H1 (cell line): ENCODE measurements at regions not wholly inside any gene's neighbourhood (a gene's known extent, or its start where the extent isn't known, plus 50 kb on each side); places are given as distances from the start of the nearest gene placed in this dataset.

Experiments used
- CTCF ChIA-PET: fragments of 300-600 bp; sonication (Branson Sonifier 250); formaldehyde crosslinking; loops from one replicate; lab custom pipeline; 2021; ENCODE audit not compliant: partially characterized antibody; lab: Charles Lee
- POLR2A ChIA-PET: fragments of 300-600 bp; sonication (Branson Sonifier 250); formaldehyde crosslinking; loops from one replicate; lab custom pipeline; 2021; ENCODE audit warnings: inconsistent platforms; ENCODE audit not compliant: partially characterized antibody; lab: Charles Lee
- DNase-seq, 2 experiments: peaks; one replicate each; pipeline versions ENCODE4 v3.0.0 to v3.0.0-alpha.2; 2010 to 2022; ENCODE audit warnings: low spot score in 2 of 2, low read depth in 1 of 2, mixed read lengths in 1 of 2
- FAIRE-seq: peaks from 2 replicates; lab custom pipeline; 2011; peaks lifted over from hg19 to GRCh38; lab: Jason Lieb, UNC
- H2AFZ ChIP-seq: 2 replicates; pipeline ENCODE4 v1.8.1; 2012; ENCODE audit warnings: low read length, inconsistent platforms
- H2AK5ac ChIP-seq: 2 replicates; pipeline ENCODE4 v1.6.1; 2013; ENCODE audit warnings: low read depth, low read length
- H2BK120ac ChIP-seq: replicated peaks from 2 replicates; pipeline ENCODE3; 2013; ENCODE audit warnings: low read depth, low read length, inconsistent platforms
- H2BK12ac ChIP-seq: 2 replicates; pipeline ENCODE4 v1.6.1; 2013; ENCODE audit warnings: low read depth, low read length
- H2BK15ac ChIP-seq: 2 replicates; pipeline ENCODE4 v1.6.1; 2013; ENCODE audit warnings: low read length
- H2BK20ac ChIP-seq: 2 replicates; pipeline ENCODE4 v1.6.1; 2013; ENCODE audit warnings: low read length
- H2BK5ac ChIP-seq: 2 replicates; pipeline ENCODE4 v1.6.1; 2013; ENCODE audit warnings: low read depth, low read length
- H3K14ac ChIP-seq: 2 replicates; pipeline ENCODE4 v1.6.1; 2013; ENCODE audit warnings: inconsistent platforms; ENCODE audit not compliant: insufficient read length
- H3K18ac ChIP-seq: 2 replicates; pipeline ENCODE4 v1.6.1; 2013; ENCODE audit warnings: low read length; ENCODE audit errors: extremely low read depth
- H3K23ac ChIP-seq: 2 replicates; pipeline ENCODE4 v1.6.1; 2013; ENCODE audit warnings: inconsistent platforms; ENCODE audit not compliant: insufficient read length
- H3K23me2 ChIP-seq: 2 replicates; pipeline ENCODE4 v1.6.1; 2013; ENCODE audit warnings: low read depth, low read length
- H3K27ac ChIP-seq: 2 replicates; pipeline ENCODE4 v1.6.1; 2011; ENCODE audit warnings: low read depth, low read length, inconsistent platforms
- H3K27me3 ChIP-seq, 4 experiments: replicated peaks in 1 of 4; 1 replicate in 1 of 4; 2 replicates in 3 of 4; pipeline versions ENCODE4 v1.6.1 to v1.8.1; 2011 to 2013; ENCODE audit warnings: low read length in 3 of 4, mild to moderate bottlenecking in 3 of 4, inconsistent platforms in 2 of 4, mixed read lengths in 2 of 4, moderate library complexity in 1 of 4; ENCODE audit not compliant: control insufficient read depth in 3 of 4, insufficient read depth in 3 of 4; ENCODE audit errors: extremely low read depth in 1 of 4
- H3K36me3 ChIP-seq, 4 experiments: 2 replicates each; pipeline versions ENCODE4 v1.6.1 to v1.8.1; 2011 to 2013; ENCODE audit warnings: mild to moderate bottlenecking in 4 of 4, low read length in 3 of 4, moderate library complexity in 2 of 4, control low read depth in 1 of 4, inconsistent platforms in 1 of 4; ENCODE audit not compliant: insufficient read depth in 4 of 4, control insufficient read depth in 2 of 4
- H3K4ac ChIP-seq: replicated peaks from 2 replicates; pipeline ENCODE3; 2013; ENCODE audit warnings: low read length, low read depth, mixed read lengths, inconsistent platforms; ENCODE audit not compliant: insufficient read length
- H3K4me1 ChIP-seq, 4 experiments: replicated peaks in 1 of 4; 1 replicate in 1 of 4; 2 replicates in 3 of 4; pipeline versions ENCODE4 v1.6.1 to v1.8.1; 2011 to 2013; ENCODE audit warnings: low read length in 3 of 4, inconsistent platforms in 2 of 4, mixed read lengths in 1 of 4; ENCODE audit not compliant: insufficient read depth in 4 of 4, control insufficient read depth in 3 of 4
- H3K4me2 ChIP-seq, 2 experiments: 2 replicates each; pipeline versions ENCODE4 v1.6.1 to v1.8.1; 2011 to 2013; ENCODE audit warnings: low read depth in 2 of 2, low read length in 2 of 2, control low read depth in 1 of 2, inconsistent platforms in 1 of 2, mild to moderate bottlenecking in 1 of 2; ENCODE audit not compliant: insufficient read depth in 1 of 2
- H3K4me3 ChIP-seq, 4 experiments: fragments of 200-600, 300-600 bp in 1 of 4; sonication (generic), shearing (Covaris generic), sonication (Bioruptor Twin) in 1 of 4; 2 replicates each; pipeline versions ENCODE4 v1.5.1 to v1.8.1; 2011 to 2016; ENCODE audit warnings: low read length in 4 of 4, low read depth in 3 of 4, control low read depth in 2 of 4, inconsistent platforms in 2 of 4, mild to moderate bottlenecking in 2 of 4, mixed read lengths in 1 of 4, moderate library complexity in 1 of 4; ENCODE audit not compliant: insufficient read depth in 2 of 4; ENCODE audit errors: extremely low read depth in 1 of 4
- H3K56ac ChIP-seq: replicated peaks from 2 replicates; pipeline ENCODE3; 2013; ENCODE audit warnings: low read depth, mild to moderate bottlenecking, mixed read lengths, low read length, inconsistent platforms; ENCODE audit not compliant: insufficient read length
- H3K79me1 ChIP-seq: 2 replicates; pipeline ENCODE4 v1.6.1; 2013; ENCODE audit warnings: low read depth, low read length, control low read depth
- H3K79me2 ChIP-seq, 2 experiments: 2 replicates each; pipeline versions ENCODE4 v1.6.1 to v1.8.1; 2012 to 2013; ENCODE audit warnings: low read length in 2 of 2, mild to moderate bottlenecking in 2 of 2, inconsistent platforms in 1 of 2; ENCODE audit not compliant: insufficient read depth in 2 of 2, control insufficient read depth in 1 of 2
- H3K9ac ChIP-seq, 4 experiments: replicated peaks in 1 of 4; 1 replicate in 1 of 4; 2 replicates in 3 of 4; pipeline versions ENCODE4 v1.6.1 to v1.8.1; 2011 to 2013; ENCODE audit warnings: low read depth in 3 of 4, low read length in 3 of 4, control low read depth in 2 of 4, mild to moderate bottlenecking in 2 of 4, moderate library complexity in 2 of 4, inconsistent platforms in 1 of 4; ENCODE audit errors: extremely low read depth in 1 of 4
- H3K9me3 ChIP-seq, 2 experiments: 2 replicates each; pipeline versions ENCODE4 v1.6.1 to v1.8.1; 2012 to 2013; ENCODE audit warnings: mild to moderate bottlenecking in 2 of 2, moderate library complexity in 2 of 2, control low read depth in 1 of 2, inconsistent platforms in 1 of 2, low read depth in 1 of 2, low read length in 1 of 2, mixed read lengths in 1 of 2; ENCODE audit not compliant: insufficient read depth in 2 of 2
- H4K20me1 ChIP-seq, 2 experiments: replicated peaks in 1 of 2; 2 replicates each; pipeline versions ENCODE3 to v1.8.1; 2011 to 2013; ENCODE audit warnings: inconsistent platforms in 2 of 2, low read length in 2 of 2, mild to moderate bottlenecking in 1 of 2; ENCODE audit not compliant: insufficient read depth in 2 of 2, control insufficient read depth in 1 of 2
- H4K5ac ChIP-seq: 2 replicates; pipeline ENCODE4 v1.6.1; 2013; ENCODE audit warnings: low read length, low read depth, mixed read lengths, inconsistent platforms; ENCODE audit not compliant: insufficient read length
- H4K8ac ChIP-seq: 2 replicates; pipeline ENCODE4 v1.8.0; 2013; ENCODE audit warnings: mild to moderate bottlenecking, moderate library complexity, low read length, inconsistent platforms; ENCODE audit not compliant: insufficient read depth; ENCODE audit errors: extremely low read depth
- H4K91ac ChIP-seq: replicated peaks from 2 replicates; pipeline ENCODE3; 2013; ENCODE audit warnings: low read length, mixed read lengths, inconsistent platforms; ENCODE audit not compliant: insufficient read length
- CHD2 ChIP-seq: IDR thresholded peaks from 2 replicates; pipeline ENCODE4 v1.6.1; 2012; ENCODE audit warnings: low read length, improper control_type of control experiment
- EZH2 ChIP-seq: fragments of 200-600 bp; sonication (generic); IDR thresholded peaks from 2 replicates; pipeline ENCODE4 v1.7.1; 2012; ENCODE audit warnings: low read depth, mild to moderate bottlenecking, moderate library complexity, low read length, inconsistent platforms; ENCODE audit not compliant: severe bottlenecking
- FOSL1 ChIP-seq: IDR thresholded peaks from 2 replicates; pipeline ENCODE4 v1.6.1; 2011; ENCODE audit warnings: mild to moderate bottlenecking, low read depth, low read length, moderate library complexity; ENCODE audit not compliant: insufficient read depth
- SUZ12 ChIP-seq: fragments of 200-600 bp; sonication (generic); IDR thresholded peaks from 2 replicates; pipeline ENCODE4 v1.6.1; 2012; ENCODE audit warnings: mild to moderate bottlenecking, inconsistent platforms, low read length, moderate library complexity, mixed read lengths
- WGBS, 2 experiments: shearing (Covaris generic) in 1 of 2; methylation state at CpG; one replicate each; pipeline versions ENCODE4 v1.1.6 to v1.1.7; 2013 to 2015; ENCODE audit warnings: low lambda C conversion rate in 2 of 2, mixed read lengths in 2 of 2, inconsistent platforms in 1 of 2, low coverage in 1 of 2, missing lambda C conversion rate in 1 of 2; ENCODE audit not compliant: insufficient replicate concordance in 2 of 2, insufficient coverage in 1 of 2, insufficient read length in 1 of 2; ENCODE audit errors: extremely low coverage in 1 of 2, missing lambda C conversion rate in 1 of 2; 5-methylcytosine and 5-hydroxymethylcytosine counted together

DNA sequence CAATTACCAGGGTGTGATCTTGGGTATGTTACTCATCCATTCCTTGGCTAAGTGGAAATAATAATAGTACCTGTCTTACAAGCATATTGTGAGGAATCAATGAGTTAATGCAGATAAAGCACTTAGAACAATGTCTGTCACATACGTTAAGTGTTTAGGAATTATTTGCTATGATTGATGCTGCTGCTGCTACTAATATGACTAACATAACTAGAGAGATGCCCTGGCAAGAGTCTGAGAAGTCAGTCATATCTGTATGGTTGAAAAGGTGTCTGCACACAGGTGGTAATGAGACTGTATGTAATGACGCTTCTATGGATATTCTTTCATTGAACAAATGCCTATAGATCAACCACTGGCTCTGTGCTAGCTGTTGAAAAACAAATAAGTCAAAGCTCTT lies 100.1 kb upstream of the PCGF5 start:
- ChIA-PET CTCF (interaction anchor here (1.1 kb wide), 1 partner anchor 16 kb away, joined by 3 read pairs; no protein-coding TSS in a partner anchor), POLR2A (no interaction called here)
- H3K27ac ChIP-seq, result no peak overlapping the region
- H4K91ac ChIP-seq, result no peak overlapping the region
- no peak overlapping the region for H3K4me3 ChIP-seq
- H3K9ac ChIP-seq, result no peak overlapping the region
- no peaks in the 10 kb centered on the region for H3K36me3 ChIP-seq
- no peak overlapping the region for H2BK120ac ChIP-seq
- no peak overlapping the region for H3K4me2 ChIP-seq
- H3K56ac ChIP-seq, result no peak overlapping the region
- H3K4me1 ChIP-seq, result no peaks in the 10 kb centered on the region
- H3K4ac ChIP-seq, result no peak overlapping the region
- H3K18ac ChIP-seq, result no peak overlapping the region
- H4K8ac ChIP-seq, result no peak overlapping the region
- no peak overlapping the region for H3K23ac ChIP-seq
- no peak overlapping the region for H2BK20ac ChIP-seq
- H2AFZ ChIP-seq, result no peak overlapping the region
- no peaks in the 10 kb centered on the region for H3K79me2 ChIP-seq
- no peak overlapping the region for H2AK5ac ChIP-seq
- H4K5ac ChIP-seq, result no peak overlapping the region
- no peak for FAIRE-seq
- no peaks in the 10 kb centered on the region for H4K20me1 ChIP-seq
- H2BK12ac ChIP-seq, result no peak overlapping the region
- H2BK15ac ChIP-seq, result no peak overlapping the region
- no peaks in the 10 kb centered on the region for H3K23me2 ChIP-seq
- no peaks in the 10 kb centered on the region for H3K9me3 ChIP-seq
- TF ChIP-seq EZH2, result no peak
- no peak for TF ChIP-seq SUZ12
- no peak for TF ChIP-seq FOSL1
- no peak for TF ChIP-seq CHD2
- no peak overlapping the region for H2BK5ac ChIP-seq
- no peaks in the 10 kb centered on the region for H3K79me1 ChIP-seq
- H3K14ac ChIP-seq, result no peak overlapping the region
- H3K27me3 ChIP-seq, result no peaks in the 10 kb centered on the region
- no peak for DNase-seq
- WGBS, 2 experiments, result 86% methylated on average over 2 of the region's 2 CpGs; no CpG with 5 or more reads in 1 of the 2 experiments
